ENCODE measurements at regions not wholly inside any gene's neighbourhood (a gene's known extent, or its start where the extent isn't known, plus 50 kb on each side); places are given as distances from the start of the nearest gene placed in this dataset.

DNA sequence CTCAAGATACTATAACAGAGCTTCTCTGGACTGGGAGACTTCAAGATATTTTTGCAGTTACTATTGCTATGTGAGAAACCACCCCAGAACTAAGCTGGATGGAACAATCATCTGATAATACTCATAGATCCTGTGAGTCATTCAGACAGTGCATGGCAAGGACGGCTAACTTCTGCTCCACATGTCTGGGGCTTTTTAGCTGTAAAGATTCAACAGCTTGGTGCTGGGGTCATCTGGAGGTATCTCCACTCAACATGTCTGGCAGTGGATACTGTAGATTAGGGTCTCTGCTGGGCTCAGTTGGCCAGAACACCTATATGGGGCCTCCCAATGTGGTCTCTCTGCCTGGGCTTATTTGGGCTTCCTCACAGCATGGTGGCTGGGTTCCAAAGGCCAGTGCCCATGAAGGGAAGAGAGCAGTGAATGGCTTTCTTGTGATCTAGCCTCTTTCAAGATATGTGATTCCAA is 117.3 kb upstream of the SLC7A14 start:
- no peaks in the 10 kb centered on the region for H3K27me3 Mint-ChIP-seq
- H3K27ac Mint-ChIP-seq: no peak overlapping the region
- DNase-seq: no peak
- no peak for ATAC-seq (ENCODE audit: low read depth in 2 of 2)
- H3K9me3 Mint-ChIP-seq: peaks cover 0 to 4% (median 0%) of the 10 kb centered on the region in 7 donors
- Histone ChIP-seq H3K4me1 (ENCODE audit: control insufficient read depth, insufficient read depth, low read length, poor library complexity, severe bottlenecking) (no peaks in the 10 kb centered on the region), H3K27me3 (ENCODE audit: control insufficient read depth, insufficient read depth, low read length) (peaks cover 4% of the 10 kb centered on the region), H3K4me3 (ENCODE audit: low read depth, low read length) (no peak overlapping the region), H3K9me3 (ENCODE audit: control insufficient read depth in 2 of 2, low read length in 2 of 2) (no peaks in the 10 kb centered on the region), H3K36me3 (ENCODE audit: control insufficient read depth, insufficient read depth, low read length) (no peaks in the 10 kb centered on the region), H3K27ac (ENCODE audit: insufficient read depth, low read length, poor library complexity, severe bottlenecking) (no peak overlapping the region)
- H3K4me3 Mint-ChIP-seq: no peak overlapping the region
- H3K4me1 Mint-ChIP-seq: no peaks in the 10 kb centered on the region
- H3K36me3 Mint-ChIP-seq: no peaks in the 10 kb centered on the region

DNA sequence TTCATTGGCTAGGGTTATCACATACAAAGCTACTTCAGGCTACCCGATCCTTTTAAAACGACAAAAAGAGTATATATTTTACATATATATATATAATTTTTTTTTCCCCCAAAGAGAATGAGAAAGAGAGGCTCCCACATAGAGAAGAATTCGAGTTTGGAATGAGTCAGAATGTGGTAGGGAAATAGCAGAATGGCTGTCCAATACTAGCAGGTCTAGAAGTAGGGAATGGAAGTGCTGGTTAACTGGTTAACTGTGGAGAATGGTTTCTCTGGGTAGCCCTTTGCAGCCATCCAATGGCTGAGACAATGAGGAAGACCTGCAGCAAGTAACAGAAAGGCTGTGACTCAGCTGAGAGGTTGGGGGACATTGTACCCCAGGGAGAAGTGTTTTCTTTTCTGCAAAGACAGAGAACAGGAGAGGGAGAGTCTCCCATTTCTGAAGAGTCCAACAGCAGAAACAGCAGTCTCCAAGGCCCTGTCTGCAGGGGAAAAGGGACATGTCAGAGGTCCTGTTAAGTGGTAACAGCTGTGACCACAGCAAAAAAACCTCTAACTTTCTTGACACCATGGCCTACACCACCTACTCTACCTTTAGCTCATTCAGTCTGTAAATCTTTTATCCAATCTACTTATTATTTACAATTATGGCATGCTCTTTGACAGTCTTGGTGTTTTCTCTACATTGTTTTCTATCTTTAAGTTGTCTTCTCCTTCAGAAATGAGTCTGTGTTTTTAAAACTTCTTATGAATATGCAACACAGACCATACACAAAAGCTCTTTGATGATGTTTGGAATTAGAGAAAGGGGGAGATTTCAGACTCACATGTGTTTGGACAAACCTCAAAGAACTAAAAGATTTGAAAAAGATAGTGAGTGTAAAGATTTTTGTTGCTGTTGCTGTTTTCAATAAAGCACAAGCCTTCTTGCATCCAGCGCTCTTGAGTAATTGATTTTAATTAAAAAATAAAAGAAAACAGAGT is 116.1 kb upstream of the SLC7A14 start:
- no peak overlapping the region for H3K27ac ChIP-seq (ENCODE audit: insufficient read depth, low read length, poor library complexity, severe bottlenecking)
- ATAC-seq (ENCODE audit: low read depth in 2 of 2) (no peak), DNase-seq (no peak)
- Mint-ChIP-seq H3K4me1 (peaks cover 0 to 2% (median 0%) of the 10 kb centered on the region in 4 donors), H3K36me3 (no peaks in the 10 kb centered on the region), H3K27ac (no peak overlapping the region), H3K9me3 (no peaks in the 10 kb centered on the region), H3K27me3 (no peaks in the 10 kb centered on the region), H3K4me3 (no peak overlapping the region)
- no peak overlapping the region for H3K4me3 ChIP-seq (ENCODE audit: low read depth, low read length)
- no peaks in the 10 kb centered on the region for H3K36me3 ChIP-seq (ENCODE audit: control insufficient read depth, insufficient read depth, low read length)
- H3K27me3 ChIP-seq (ENCODE audit: control insufficient read depth, insufficient read depth, low read length): no peaks in the 10 kb centered on the region
- no peaks in the 10 kb centered on the region for H3K4me1 ChIP-seq (ENCODE audit: control insufficient read depth, insufficient read depth, low read length, poor library complexity, severe bottlenecking)
- no peaks in the 10 kb centered on the region for H3K9me3 ChIP-seq (ENCODE audit: control insufficient read depth in 2 of 2, low read length in 2 of 2)

- H3K9me3 Mint-ChIP-seq: no peaks in the 10 kb centered on the region
- H3K4me1 Mint-ChIP-seq: peaks cover 0 to 2% (median 0%) of the 10 kb centered on the region in 4 donors
Observed at GRCh38 chr3:170700054-170700404, 114.2 kb upstream of the SLC7A14 start.

DNA sequence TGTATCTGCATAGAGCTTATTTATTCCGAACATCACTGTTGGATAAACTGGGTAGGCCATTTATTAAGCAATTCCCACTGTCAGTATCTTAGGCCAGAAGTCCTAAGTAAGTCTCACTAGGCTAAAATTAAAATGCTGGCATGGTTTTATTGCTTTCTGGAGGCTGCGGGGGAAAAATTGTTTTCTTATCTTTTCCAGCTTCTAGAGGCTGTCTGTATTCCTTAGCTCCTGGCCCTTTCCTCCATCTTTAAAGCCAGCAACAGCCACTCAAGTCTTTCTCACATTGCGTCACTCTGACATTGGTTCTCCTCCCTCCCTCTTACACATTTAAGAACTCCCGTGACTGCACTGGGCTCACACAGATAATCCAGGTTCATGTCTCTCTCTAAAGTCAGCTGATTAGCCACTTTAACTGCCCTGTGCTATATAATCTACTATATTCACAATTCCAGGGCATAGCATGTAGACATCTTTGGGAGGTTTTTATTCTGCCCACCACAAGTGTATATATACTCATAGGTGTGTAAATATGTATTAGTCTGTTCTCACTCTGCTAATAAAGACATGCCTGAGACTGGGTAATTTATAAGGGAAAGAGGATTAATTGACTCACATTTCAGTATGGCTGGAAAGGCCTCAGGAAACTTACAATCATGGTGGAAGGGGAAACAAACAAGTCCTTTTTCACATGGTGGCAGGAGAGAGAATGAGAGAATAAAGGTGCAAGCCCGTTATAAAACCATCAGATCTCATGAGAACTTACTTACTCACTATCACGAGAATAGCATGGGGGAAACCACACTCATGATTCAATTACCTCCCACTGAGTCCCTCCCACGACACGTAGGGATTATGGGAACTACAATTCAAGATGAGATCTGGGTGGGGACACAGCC is 113.5 kb upstream of the SLC7A14 start:
- Histone ChIP-seq H3K27me3 (ENCODE audit: control insufficient read depth, insufficient read depth, low read length) (no peaks in the 10 kb centered on the region), H3K27ac (ENCODE audit: insufficient read depth, low read length, poor library complexity, severe bottlenecking) (no peak overlapping the region), H3K9me3 (ENCODE audit: control insufficient read depth in 2 of 2, low read length in 2 of 2) (no peaks in the 10 kb centered on the region), H3K4me3 (ENCODE audit: low read depth, low read length) (no peak overlapping the region), H3K36me3 (ENCODE audit: control insufficient read depth, insufficient read depth, low read length) (no peaks in the 10 kb centered on the region), H3K4me1 (ENCODE audit: control insufficient read depth, insufficient read depth, low read length, poor library complexity, severe bottlenecking) (no peaks in the 10 kb centered on the region)
- Mint-ChIP-seq H3K9me3 (no peaks in the 10 kb centered on the region), H3K4me1 (peaks cover 0 to 2% (median 0%) of the 10 kb centered on the region in 4 donors), H3K27me3 (peaks cover 4% of the 10 kb centered on the region), H3K36me3 (no peaks in the 10 kb centered on the region), H3K27ac (no peak overlapping the region), H3K4me3 (no peak overlapping the region)
- DNase-seq (no peak), ATAC-seq (ENCODE audit: low read depth in 2 of 2) (no peak)

More at GRCh38 chr3:170700054-170700404, 114.2 kb upstream of the SLC7A14 start:
- ATAC-seq (ENCODE audit: low read depth in 2 of 2): no peak
- Mint-ChIP-seq H3K36me3 (no peaks in the 10 kb centered on the region), H3K27ac (no peak overlapping the region), H3K27me3 (peaks cover 4% of the 10 kb centered on the region), H3K4me3 (no peak overlapping the region)
- Histone ChIP-seq H3K36me3 (ENCODE audit: control insufficient read depth, insufficient read depth, low read length) (no peaks in the 10 kb centered on the region), H3K4me1 (ENCODE audit: control insufficient read depth, insufficient read depth, low read length, poor library complexity, severe bottlenecking) (no peaks in the 10 kb centered on the region), H3K27me3 (ENCODE audit: control insufficient read depth, insufficient read depth, low read length) (no peaks in the 10 kb centered on the region), H3K4me3 (ENCODE audit: low read depth, low read length) (no peak overlapping the region), H3K9me3 (ENCODE audit: control insufficient read depth in 2 of 2, low read length in 2 of 2) (no peaks in the 10 kb centered on the region), H3K27ac (ENCODE audit: insufficient read depth, low read length, poor library complexity, severe bottlenecking) (no peak overlapping the region)
- DNase-seq: no peak

- H3K36me3 Mint-ChIP-seq: no peaks in the 10 kb centered on the region
- Histone ChIP-seq H3K4me3 (ENCODE audit: low read depth, low read length) (no peak overlapping the region), H3K9me3 (ENCODE audit: control insufficient read depth in 2 of 2, low read length in 2 of 2) (no peaks in the 10 kb centered on the region), H3K27me3 (ENCODE audit: control insufficient read depth, insufficient read depth, low read length) (no peaks in the 10 kb centered on the region), H3K4me1 (ENCODE audit: control insufficient read depth, insufficient read depth, low read length, poor library complexity, severe bottlenecking) (no peaks in the 10 kb centered on the region), H3K36me3 (ENCODE audit: control insufficient read depth, insufficient read depth, low read length) (no peaks in the 10 kb centered on the region), H3K27ac (ENCODE audit: insufficient read depth, low read length, poor library complexity, severe bottlenecking) (no peak overlapping the region)
- H3K4me1 Mint-ChIP-seq: peaks cover 0 to 2% (median 0%) of the 10 kb centered on the region in 4 donors
- no peak for DNase-seq
- H3K27me3 Mint-ChIP-seq: peaks cover 4% of the 10 kb centered on the region
- no peak overlapping the region for H3K27ac Mint-ChIP-seq
- ATAC-seq (ENCODE audit: low read depth in 2 of 2): no peak
- no peaks in the 10 kb centered on the region for H3K9me3 Mint-ChIP-seq
- H3K4me3 Mint-ChIP-seq: no peak overlapping the region
Observed at GRCh38 chr3:170697908-170698307, 112.0 kb upstream of the SLC7A14 start.

GRCh38 chr3:170697131-170697530 is 111.3 kb upstream of the SLC7A14 start:
- H3K4me3 Mint-ChIP-seq: no peak overlapping the region
- Histone ChIP-seq H3K4me3 (ENCODE audit: low read depth, low read length) (no peak overlapping the region), H3K27me3 (ENCODE audit: control insufficient read depth, insufficient read depth, low read length) (no peaks in the 10 kb centered on the region), H3K9me3 (ENCODE audit: control insufficient read depth in 2 of 2, low read length in 2 of 2) (no peaks in the 10 kb centered on the region), H3K4me1 (ENCODE audit: control insufficient read depth, insufficient read depth, low read length, poor library complexity, severe bottlenecking) (no peaks in the 10 kb centered on the region), H3K27ac (ENCODE audit: insufficient read depth, low read length, poor library complexity, severe bottlenecking) (no peak overlapping the region), H3K36me3 (ENCODE audit: control insufficient read depth, insufficient read depth, low read length) (no peaks in the 10 kb centered on the region)
- H3K36me3 Mint-ChIP-seq: no peaks in the 10 kb centered on the region
- ATAC-seq (ENCODE audit: low read depth in 2 of 2): no peak
- H3K4me1 Mint-ChIP-seq: peaks cover 0 to 2% (median 0%) of the 10 kb centered on the region in 4 donors
- DNase-seq: no peak
- no peak overlapping the region for H3K27ac Mint-ChIP-seq
- H3K27me3 Mint-ChIP-seq: peaks cover 4% of the 10 kb centered on the region
- H3K9me3 Mint-ChIP-seq: no peaks in the 10 kb centered on the region

- peaks cover 0 to 2% (median 0%) of the 10 kb centered on the region in 4 donors for H3K4me1 Mint-ChIP-seq
- H3K9me3 ChIP-seq (ENCODE audit: control insufficient read depth in 2 of 2, low read length in 2 of 2): no peaks in the 10 kb centered on the region
- H3K36me3 ChIP-seq (ENCODE audit: control insufficient read depth, insufficient read depth, low read length): no peaks in the 10 kb centered on the region
- no peaks in the 10 kb centered on the region for H3K36me3 Mint-ChIP-seq
- no peak overlapping the region for H3K4me3 Mint-ChIP-seq
- no peak for DNase-seq
- H3K4me3 ChIP-seq (ENCODE audit: low read depth, low read length): no peak overlapping the region
- peaks cover 4% of the 10 kb centered on the region for H3K27me3 Mint-ChIP-seq
- no peaks in the 10 kb centered on the region for H3K27me3 ChIP-seq (ENCODE audit: control insufficient read depth, insufficient read depth, low read length)
- no peaks in the 10 kb centered on the region for H3K4me1 ChIP-seq (ENCODE audit: control insufficient read depth, insufficient read depth, low read length, poor library complexity, severe bottlenecking)
- no peak overlapping the region for H3K27ac ChIP-seq (ENCODE audit: insufficient read depth, low read length, poor library complexity, severe bottlenecking)
- no peaks in the 10 kb centered on the region for H3K9me3 Mint-ChIP-seq
- no peak overlapping the region for H3K27ac Mint-ChIP-seq
- ATAC-seq (ENCODE audit: low read depth in 2 of 2): no peak
Observed at GRCh38 chr3:170695486-170696064, 109.7 kb upstream of the SLC7A14 start.

Measured in CD4-positive, CD25-positive, alpha-beta regulatory T cell (primary cell).